ENCODE measurements at regions not wholly inside any gene's neighbourhood (a gene's known extent, or its start where the extent isn't known, plus 50 kb on each side); places are given as distances from the start of the nearest gene placed in this dataset.
"Not testable (repeated sequence)": the region's sequence is repeated elsewhere in the genome, so short reads cannot be mapped to it uniquely, and the experiment has no call there.

- no peak for FAIRE-seq
Observed at GRCh38 chr12:88313554-88313953, 171.4 kb downstream of the TMTC3 start.

- FAIRE-seq = no peak
Observed at GRCh38 chr12:88314706-88315105, 172.6 kb downstream of the TMTC3 start.

- FAIRE-seq = no peak
Observed at GRCh38 chr12:88318726-88319125, 176.6 kb downstream of the TMTC3 start.

- no peak for FAIRE-seq
Observed at GRCh38 chr12:88325076-88325815, 183.1 kb downstream of the TMTC3 start.

- FAIRE-seq = no peak
Observed at GRCh38 chr12:88325816-88326189, 183.7 kb downstream of the TMTC3 start.

DNA sequence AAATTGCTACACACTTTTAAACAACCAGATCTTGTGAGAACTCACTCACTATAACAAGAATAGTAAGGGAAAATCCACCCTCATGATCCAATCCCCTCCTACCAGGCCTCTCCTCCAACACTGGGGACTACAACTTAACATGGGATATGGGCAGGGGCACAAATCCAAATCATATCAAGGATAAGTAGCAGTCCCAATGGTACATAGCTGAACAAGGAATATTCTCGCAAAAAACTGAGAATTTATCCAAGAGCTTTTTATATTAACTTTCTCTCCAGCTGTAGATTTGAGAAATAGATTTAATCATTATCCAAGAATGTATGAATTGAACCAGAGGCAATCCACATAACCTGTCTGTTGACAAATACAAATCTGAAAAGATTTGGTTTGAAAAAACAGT is 185.2 kb downstream of the TMTC3 start:
- FAIRE-seq = no peak

DNA sequence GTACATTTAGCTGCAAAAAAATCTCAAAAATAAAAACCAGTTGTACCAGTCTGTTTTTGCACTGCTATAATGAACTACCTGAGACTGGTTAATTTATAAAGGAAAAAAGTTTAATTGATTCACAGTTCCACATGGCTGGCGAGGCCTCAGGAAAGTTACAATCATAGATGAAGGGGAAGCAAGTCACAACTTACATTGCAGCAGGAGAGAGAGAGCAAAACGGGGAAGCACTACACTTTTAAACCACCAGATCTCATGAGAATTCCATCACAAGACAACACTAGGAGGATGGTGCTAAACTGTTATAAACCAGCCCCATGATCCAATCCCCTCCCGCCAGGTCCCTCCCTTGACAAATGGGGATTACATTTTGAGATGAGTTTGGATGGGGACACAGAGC is 186.0 kb downstream of the TMTC3 start:
- no peak for FAIRE-seq

DNA sequence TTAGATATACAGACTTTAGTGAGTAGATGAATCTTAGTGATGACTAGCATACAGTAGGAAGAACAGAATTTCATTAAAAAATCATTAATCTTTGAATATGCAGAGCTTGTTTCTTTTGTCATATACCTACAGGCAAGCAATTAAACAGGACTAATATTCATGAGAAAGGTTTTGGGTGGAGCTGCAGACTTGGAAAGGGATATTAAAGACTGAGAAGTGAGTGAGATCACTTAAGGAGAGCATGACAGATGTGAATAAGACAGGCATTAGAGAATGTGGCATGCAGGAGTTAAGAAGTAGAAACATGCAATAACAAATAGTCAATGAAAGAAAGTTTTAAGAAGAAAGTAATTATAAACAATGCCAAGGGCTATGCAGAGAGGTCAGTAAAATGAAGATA is 187.7 kb downstream of the TMTC3 start:
- no peak for FAIRE-seq

DNA sequence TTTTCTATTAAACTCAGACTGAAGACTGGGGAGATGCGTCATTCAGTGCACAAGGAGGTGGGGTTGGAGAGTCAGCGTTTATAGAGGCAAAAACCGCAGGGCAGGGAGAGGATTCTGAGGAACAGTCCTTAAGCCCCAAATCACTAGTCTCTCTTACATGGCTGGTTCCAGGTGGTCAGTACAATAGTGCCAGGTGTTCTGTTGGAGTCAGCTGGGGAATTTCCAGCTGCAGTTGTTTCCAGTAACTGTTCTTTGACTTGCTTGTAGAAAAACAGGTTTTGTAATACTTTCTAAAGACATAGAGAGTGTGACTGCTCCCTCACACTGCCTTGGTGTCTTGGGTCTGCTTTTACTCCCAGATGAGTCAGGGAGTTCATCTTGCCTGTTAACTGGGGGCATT is 192.2 kb downstream of the TMTC3 start:
- FAIRE-seq = no peak

DNA sequence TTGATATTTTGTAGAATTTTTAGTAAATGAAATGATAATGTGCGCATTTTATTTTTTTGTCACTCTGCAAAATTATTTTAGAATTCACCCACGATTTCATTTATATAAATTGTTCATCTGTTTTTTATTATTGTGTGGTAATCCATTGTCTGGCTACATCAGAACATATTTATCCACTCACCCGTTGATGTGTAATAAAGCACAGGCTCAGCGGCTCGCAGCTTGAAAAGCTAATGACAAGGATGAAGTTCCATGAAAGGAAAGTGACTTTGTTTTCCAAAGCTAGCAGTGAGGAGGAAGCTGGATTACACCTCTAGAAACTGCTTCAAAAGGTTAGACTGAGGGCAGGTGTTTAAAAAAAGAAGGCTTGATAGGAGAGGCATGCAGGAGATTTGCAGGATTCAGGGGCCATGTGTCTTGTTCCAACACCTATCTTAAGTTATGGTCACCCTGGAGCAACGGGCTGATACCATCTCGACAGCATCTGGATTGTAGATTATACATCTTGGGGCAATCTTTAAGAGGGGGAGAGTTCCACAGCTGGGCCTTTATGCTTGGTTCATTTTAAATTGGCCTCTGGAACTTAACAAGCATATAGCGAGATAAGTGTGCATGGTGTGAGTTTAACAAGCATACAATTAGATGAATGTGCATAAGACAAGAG is 194.1 kb downstream of the TMTC3 start:
- FAIRE-seq = no peak

DNA sequence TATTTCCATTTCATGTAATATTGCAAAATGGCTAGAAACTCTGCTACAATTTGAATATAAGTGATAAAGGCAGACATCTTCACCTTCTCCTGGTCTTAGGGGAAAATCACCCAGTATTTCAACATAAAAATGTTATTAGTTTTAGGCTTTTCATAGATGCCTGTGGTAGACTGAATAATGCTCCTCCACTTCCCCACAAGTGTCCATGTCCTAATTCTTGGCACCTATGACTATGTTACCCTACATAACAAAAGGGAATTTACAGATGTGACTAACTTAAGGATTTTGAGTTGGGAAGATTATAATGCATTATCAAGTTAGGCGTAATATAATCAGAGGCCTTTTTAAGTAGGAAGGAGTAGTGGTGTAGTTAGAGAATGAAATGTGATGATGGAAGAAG is 196.4 kb downstream of the TMTC3 start:
- FAIRE-seq = no peak

GRCh38 chr12:88339254-88339949 is 197.3 kb downstream of the TMTC3 start:
- FAIRE-seq = no peak

DNA sequence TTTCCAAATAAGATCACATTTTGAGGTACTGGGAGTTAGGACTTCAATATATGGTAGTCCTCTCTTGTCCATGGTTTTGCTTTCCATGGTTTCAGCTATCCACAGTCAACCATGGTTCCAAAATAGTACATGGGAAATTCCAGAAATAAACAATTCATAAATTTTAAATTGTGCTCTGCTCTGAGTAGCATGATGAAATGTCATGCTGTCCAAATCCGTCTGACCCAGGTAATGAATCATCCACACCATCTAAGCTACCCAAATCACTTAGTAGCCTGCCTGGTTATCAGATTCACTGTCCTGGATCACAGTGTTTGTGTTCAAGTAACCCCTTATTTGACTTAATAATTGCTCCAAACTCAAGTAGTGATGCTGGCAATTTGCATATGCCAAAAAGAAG is 197.9 kb downstream of the TMTC3 start:
- no peak for FAIRE-seq

DNA sequence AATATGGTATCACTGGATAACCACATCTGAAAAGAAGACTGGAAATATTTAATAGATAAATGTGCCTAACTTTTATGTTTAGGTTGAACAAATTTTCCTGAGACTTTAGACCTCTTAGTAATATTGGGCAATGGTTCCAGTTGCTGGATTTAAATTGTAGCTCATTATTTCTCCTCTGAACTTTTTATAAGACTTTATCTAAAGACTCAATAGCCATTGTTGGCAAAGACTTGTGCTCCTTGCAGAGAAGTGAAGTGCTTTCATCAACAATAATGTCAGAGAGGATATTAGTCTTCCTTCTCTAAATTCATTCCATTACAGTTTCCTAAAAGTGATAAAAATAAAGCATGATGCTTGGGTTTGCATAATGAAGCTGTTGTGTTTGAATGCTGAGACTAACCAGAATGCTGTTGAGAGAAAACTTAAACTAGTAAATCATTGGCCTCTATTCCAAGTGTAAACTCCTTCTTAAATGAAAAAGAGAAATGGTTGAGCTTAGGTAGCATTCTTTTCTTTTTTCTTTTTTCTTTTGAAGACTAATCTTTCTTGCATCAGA is 200.2 kb downstream of the TMTC3 start:
- FAIRE-seq = no peak

DNA sequence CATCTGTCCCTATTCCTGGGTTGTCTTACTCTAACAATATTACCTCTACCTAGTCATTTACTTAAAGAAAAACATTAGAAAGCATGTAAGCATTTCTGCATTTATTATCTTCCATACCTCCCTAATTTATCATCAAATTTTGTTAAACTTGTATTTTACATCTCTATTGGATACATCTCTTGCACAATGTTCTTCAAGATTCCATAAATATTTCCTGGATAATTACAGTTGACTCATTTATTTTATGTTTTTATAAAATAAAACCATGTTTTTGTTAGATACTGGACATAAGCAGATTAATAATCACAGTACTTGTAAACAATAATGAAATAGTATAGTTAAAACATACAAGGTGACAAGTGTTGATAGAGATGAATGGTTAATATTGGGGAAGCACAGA is 209.0 kb downstream of the TMTC3 start:
- FAIRE-seq = no peak

- no peak for FAIRE-seq
Observed at GRCh38 chr12:88354691-88355090, 212.6 kb downstream of the TMTC3 start.

DNA sequence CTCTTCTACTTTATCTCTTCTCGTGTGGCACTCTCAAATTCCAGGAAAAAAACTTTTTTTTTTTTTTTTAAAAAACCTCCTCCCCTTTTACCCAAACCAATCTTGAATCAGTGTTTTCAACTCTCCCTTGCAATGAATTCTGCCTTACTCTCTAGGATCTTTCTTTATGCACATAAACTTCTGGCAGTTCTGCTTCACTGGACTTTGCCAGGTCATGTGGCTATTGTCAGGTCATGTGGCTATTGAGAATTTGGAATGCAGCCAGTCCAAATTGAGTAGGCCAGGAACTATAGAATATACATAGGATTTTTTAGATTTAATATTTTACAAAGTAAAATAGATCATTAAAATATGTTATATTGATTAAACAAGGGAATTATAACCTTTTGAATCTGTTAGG is 218.2 kb downstream of the TMTC3 start:
- no peak for FAIRE-seq

- no peak for FAIRE-seq
Observed at GRCh38 chr12:88361493-88361892, 218.8 kb downstream of the KITLG start.

GRCh38 chr12:88362439-88362838 is 217.8 kb downstream of the KITLG start:
- no peak for FAIRE-seq

GRCh38 chr12:88365403-88365802 is 214.9 kb downstream of the KITLG start:
- FAIRE-seq = no peak

DNA sequence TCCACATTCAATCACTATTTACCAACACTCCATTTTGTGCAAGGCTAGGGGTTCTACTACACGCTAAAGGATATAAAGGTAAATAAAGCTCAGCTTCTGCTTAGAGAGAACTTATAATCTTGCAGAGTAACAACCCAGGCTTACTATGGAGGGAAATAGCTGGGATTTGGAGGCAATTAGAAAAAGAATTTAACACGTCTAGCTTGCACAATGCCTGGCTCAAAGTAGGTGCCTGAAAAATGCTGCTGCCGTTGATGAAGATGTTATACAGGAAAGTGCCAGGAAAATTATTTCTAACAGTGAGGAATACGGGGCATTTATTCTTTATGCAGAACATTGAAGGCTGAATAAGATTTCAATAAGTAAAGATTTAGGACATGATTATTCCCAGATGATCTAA is 214.2 kb downstream of the KITLG start:
- no peak for FAIRE-seq

GRCh38 chr12:88367231-88367630 is 213.0 kb downstream of the KITLG start:
- no peak for FAIRE-seq

DNA sequence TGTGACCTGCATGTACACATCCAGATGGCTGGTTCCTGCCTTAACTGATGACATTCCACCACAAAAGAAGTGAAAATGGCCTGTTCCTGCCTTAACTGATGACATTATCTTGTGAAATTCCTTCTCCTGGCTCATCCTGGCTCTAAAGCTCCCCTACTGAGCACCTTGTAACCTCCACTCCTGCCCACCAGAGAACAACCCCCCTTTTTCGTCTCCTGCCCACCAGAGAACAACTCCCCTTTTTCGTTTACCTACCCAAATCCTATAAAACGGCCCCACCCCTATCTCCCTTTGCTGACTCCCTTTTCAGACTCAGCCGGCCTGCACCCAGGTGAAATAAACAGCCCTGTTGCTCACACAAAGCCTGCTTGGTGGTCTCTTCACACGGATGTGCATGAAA is 212.2 kb downstream of the KITLG start:
- not testable (repeated sequence) for FAIRE-seq
